SK-N-SH treated with all-trans-retinoic acid at 6 μM for 48 hours (cell line): ENCODE measurements at regions not wholly inside any gene's neighbourhood (a gene's known extent, or its start where the extent isn't known, plus 50 kb on each side); places are given as distances from the start of the nearest gene placed in this dataset.

Experiments used
- ATAC-seq: fragments of 200-7000 bp; cut with Tn5 transposase; 3 replicates; pipeline ENCODE4 v1.9.1; 2020; ENCODE audit warnings: mild to moderate bottlenecking, moderate library complexity
- ARNTL ChIP-seq: fragments of 450-650 bp; formaldehyde crosslinking; IDR thresholded peaks from 2 replicates; pipeline ENCODE4 v1.5.0; 2020; ENCODE audit warnings: low read depth, mild to moderate bottlenecking, moderate library complexity, borderline replicate concordance
- BACH2 ChIP-seq: fragments of 250-450 bp; sonication (Bioruptor Pico); IDR thresholded peaks from 2 replicates; pipeline ENCODE4 v1.9.0; 2021; ENCODE audit warnings: mild to moderate bottlenecking, borderline replicate concordance
- CREB5 ChIP-seq: fragments of 250-450 bp; sonication (Bioruptor Pico); IDR thresholded peaks from 2 replicates; pipeline ENCODE4 v1.5.1; 2020; ENCODE audit warnings: low read depth, mild to moderate bottlenecking, moderate library complexity
- CSDC2 ChIP-seq: fragments of 250-450 bp; sonication (Bioruptor Pico); IDR thresholded peaks from 2 replicates; pipeline ENCODE4 v1.5.0; 2020; ENCODE audit warnings: mild to moderate bottlenecking, moderate library complexity
- CSRNP3 ChIP-seq: fragments of 250-450 bp; sonication (Bioruptor Pico); IDR thresholded peaks from 2 replicates; pipeline ENCODE4 v1.5.1; 2021; ENCODE audit warnings: mild to moderate bottlenecking, moderate library complexity
- ESRRG ChIP-seq: fragments of 250-450 bp; sonication (Bioruptor Pico); IDR thresholded peaks from 2 replicates; pipeline ENCODE4 v1.6.1; 2021; ENCODE audit warnings: mild to moderate bottlenecking
- GLIS3 ChIP-seq: fragments of 250-450 bp; sonication (Bioruptor Pico); IDR thresholded peaks from 2 replicates; pipeline ENCODE4 v1.5.0; 2020; ENCODE audit warnings: mild to moderate bottlenecking, moderate library complexity
- ISL1 ChIP-seq: fragments of 250-450 bp; sonication (Bioruptor Pico); IDR thresholded peaks from 2 replicates; pipeline ENCODE4 v2.1.2; 2022; ENCODE audit warnings: mild to moderate bottlenecking, moderate library complexity
- OSR1 ChIP-seq: fragments of 250-450 bp; sonication (Bioruptor Pico); IDR thresholded peaks from 2 replicates; pipeline ENCODE4 v1.8.0; 2022; ENCODE audit warnings: moderate library complexity, mild to moderate bottlenecking, inconsistent platforms
- PATZ1 ChIP-seq: fragments of 250-450 bp; sonication (Bioruptor Pico); IDR thresholded peaks from 2 replicates; pipeline ENCODE4 v1.8.0; 2020; ENCODE audit warnings: mild to moderate bottlenecking, moderate library complexity, borderline replicate concordance
- POU6F1 ChIP-seq: fragments of 250-450 bp; sonication (Bioruptor Pico); IDR thresholded peaks from 2 replicates; pipeline ENCODE4 v1.8.0; 2021; ENCODE audit warnings: low read depth, mild to moderate bottlenecking, moderate library complexity, borderline replicate concordance
- PPARA ChIP-seq: fragments of 250-450 bp; sonication (Bioruptor Pico); IDR thresholded peaks from 2 replicates; pipeline ENCODE4 v1.5.0; 2020; ENCODE audit warnings: mild to moderate bottlenecking, borderline replicate concordance
- RARB ChIP-seq: fragments of 250-450 bp; sonication (Bioruptor Pico); IDR thresholded peaks from 2 replicates; pipeline ENCODE4 v1.8.0; 2021; ENCODE audit warnings: mild to moderate bottlenecking, moderate library complexity
- SNAI2 ChIP-seq: fragments of 250-450 bp; sonication (Bioruptor Pico); IDR thresholded peaks from 2 replicates; pipeline ENCODE4 v1.5.0; 2020; ENCODE audit warnings: mild to moderate bottlenecking, moderate library complexity
- TCF4 ChIP-seq: fragments of 250-450 bp; sonication (Bioruptor Pico); IDR thresholded peaks from 2 replicates; pipeline ENCODE4 v1.8.0; 2021; ENCODE audit warnings: mild to moderate bottlenecking, moderate library complexity, borderline replicate concordance
- TOX ChIP-seq: fragments of 250-450 bp; sonication (Bioruptor Pico); IDR thresholded peaks from 2 replicates; pipeline ENCODE4 v1.8.0; 2021; ENCODE audit warnings: mild to moderate bottlenecking, moderate library complexity, borderline replicate concordance
- ZC3H10 ChIP-seq: fragments of 250-450 bp; sonication (Bioruptor Pico); IDR thresholded peaks from 2 replicates; pipeline ENCODE4 v1.5.1; 2021; ENCODE audit warnings: mild to moderate bottlenecking, moderate library complexity
- ZFP3 ChIP-seq: fragments of 250-450 bp; sonication (Bioruptor Pico); IDR thresholded peaks from 2 replicates; pipeline ENCODE4 v1.5.0; 2020; ENCODE audit warnings: mild to moderate bottlenecking, moderate library complexity
- ZFP30 ChIP-seq: fragments of 450-650 bp; formaldehyde crosslinking; IDR thresholded peaks from 2 replicates; pipeline ENCODE4 v1.5.0; 2022; ENCODE audit warnings: mild to moderate bottlenecking, moderate library complexity
- ZNF565 ChIP-seq: fragments of 450-650 bp; formaldehyde crosslinking; conservative IDR thresholded peaks from 2 replicates; pipeline ENCODE4 v1.5.0; 2020; ENCODE audit warnings: low read depth, mild to moderate bottlenecking, moderate library complexity
- ZNF70 ChIP-seq: fragments of 450-650 bp; formaldehyde crosslinking; IDR thresholded peaks from 2 replicates; pipeline ENCODE4 v1.5.0; 2020; ENCODE audit warnings: mild to moderate bottlenecking, moderate library complexity

GRCh38 chr9:81759680-81760215 is 70.4 kb upstream of the TLE1 start (continued):
- no peak for TF ChIP-seq GLIS3 (CRISPR knock-in tag)
- TF ChIP-seq ESRRG (CRISPR knock-in tag), result no peak
- TF ChIP-seq ISL1 (CRISPR knock-in tag), result 0 out of 2 replicates have a peak, but pooled peaks have one; percentile 19
- no peak for TF ChIP-seq ZFP30 (CRISPR knock-in tag)
- no peak for TF ChIP-seq ZNF565 (CRISPR knock-in tag)
- no peak for TF ChIP-seq RARB (CRISPR knock-in tag)
- TF ChIP-seq ARNTL (CRISPR knock-in tag), result no peak

GRCh38 chr9:81767921-81768320 is 78.6 kb upstream of the TLE1 start:
- TF ChIP-seq OSR1 (no peak), CSDC2 (no peak), RARB (CRISPR knock-in tag) (no peak), GLIS3 (CRISPR knock-in tag) (no peak), ZNF70 (CRISPR knock-in tag) (no peak)
- ATAC-seq, result no peak

GRCh38 chr9:81771571-81771970 is 82.2 kb upstream of the TLE1 start:
- ATAC-seq, result peak; percentile 93
- TF ChIP-seq GLIS3 (CRISPR knock-in tag), result no peak
- no peak for TF ChIP-seq RARB (CRISPR knock-in tag)
- no peak for TF ChIP-seq ZFP3
- no peak for TF ChIP-seq ZC3H10 (CRISPR knock-in tag)
- TF ChIP-seq ARNTL (CRISPR knock-in tag), result no peak
- no peak for TF ChIP-seq ESRRG (CRISPR knock-in tag)
- TF ChIP-seq TOX (CRISPR knock-in tag), result no peak
- no peak for TF ChIP-seq ZNF565 (CRISPR knock-in tag)
- TF ChIP-seq OSR1, result no peak
- no peak for TF ChIP-seq ZFP30 (CRISPR knock-in tag)

- peak; percentile 69 for ATAC-seq
- no peak for TF ChIP-seq ZFP3
Observed at GRCh38 chr9:81772144-81772543, 82.8 kb upstream of the TLE1 start.

- no peak for ATAC-seq
- TF ChIP-seq ISL1 (CRISPR knock-in tag), result no peak
- no peak for TF ChIP-seq ESRRG (CRISPR knock-in tag)
- no peak for TF ChIP-seq ZFP3
- no peak for TF ChIP-seq SNAI2 (CRISPR knock-in tag)
- TF ChIP-seq PATZ1 (CRISPR knock-in tag), result no peak
- TF ChIP-seq BACH2 (CRISPR knock-in tag), result no peak
- TF ChIP-seq ZFP30 (CRISPR knock-in tag), result no peak
- TF ChIP-seq ZNF565 (CRISPR knock-in tag), result no peak
- TF ChIP-seq ARNTL (CRISPR knock-in tag), result no peak
- TF ChIP-seq ZC3H10 (CRISPR knock-in tag), result no peak
- TF ChIP-seq PPARA, result no peak
- no peak for TF ChIP-seq CREB5 (CRISPR knock-in tag)
- TF ChIP-seq TCF4 (CRISPR knock-in tag), result no peak
- TF ChIP-seq CSRNP3, result no peak
Observed at GRCh38 chr9:81776390-81776789, 87.0 kb upstream of the TLE1 start.

GRCh38 chr9:81776834-81777233 is 87.5 kb upstream of the TLE1 start:
- TF ChIP-seq SNAI2 (CRISPR knock-in tag), result no peak
- TF ChIP-seq ZNF565 (CRISPR knock-in tag), result no peak
- TF ChIP-seq RARB (CRISPR knock-in tag), result no peak
- TF ChIP-seq POU6F1 (CRISPR knock-in tag), result no peak
- TF ChIP-seq ZC3H10 (CRISPR knock-in tag), result no peak
- no peak for TF ChIP-seq PPARA
- TF ChIP-seq ARNTL (CRISPR knock-in tag), result no peak
- no peak for TF ChIP-seq ESRRG (CRISPR knock-in tag)
- TF ChIP-seq ZFP3, result no peak
- ATAC-seq, result no peak
